OCI-LY1 (cell line): ENCODE measurements at regions not wholly inside any gene's neighbourhood (a gene's known extent, or its start where the extent isn't known, plus 50 kb on each side); places are given as distances from the start of the nearest gene placed in this dataset.

ENCODE experiments used
- H2AFZ ChIP-seq: fragments of 200-600 bp; sonication (generic), shearing (Covaris generic); 2 replicates; pipeline ENCODE4 v1.6.0; 2014; ENCODE audit warnings: antibody characterized with exemption, mild to moderate bottlenecking, low read length
- H3F3A ChIP-seq: fragments of 200-600 bp; sonication (generic), shearing (Covaris generic); 2 replicates; pipeline ENCODE4 v1.6.0; 2014; ENCODE audit warnings: mild to moderate bottlenecking, antibody characterized with exemption, low read length, moderate library complexity; ENCODE audit not compliant: insufficient read depth
- H3K27ac ChIP-seq: fragments of 200-600 bp; sonication (generic); 2 replicates; pipeline ENCODE4 v1.5.1; 2014; ENCODE audit warnings: low read length, mixed run types, mild to moderate bottlenecking, low read depth; ENCODE audit not compliant: poor library complexity, severe bottlenecking
- H3K27me3 ChIP-seq: fragments of 200-600 bp; sonication (generic); 2 replicates; pipeline ENCODE4 v1.6.0; 2014; ENCODE audit warnings: antibody characterized with exemption, mild to moderate bottlenecking, low read length, moderate library complexity; ENCODE audit not compliant: insufficient read depth
- H3K36me3 ChIP-seq: fragments of 200-600 bp; sonication (generic); 2 replicates; pipeline ENCODE4 v1.6.1; 2014; ENCODE audit warnings: mild to moderate bottlenecking, antibody characterized with exemption, low read length, moderate library complexity, mixed read lengths; ENCODE audit not compliant: insufficient read depth
- H3K4me1 ChIP-seq: fragments of 200-600 bp; sonication (generic); 2 replicates; pipeline ENCODE4 v1.5.1; 2014; ENCODE audit warnings: mild to moderate bottlenecking, low read length, moderate library complexity; ENCODE audit not compliant: insufficient read depth, severe bottlenecking
- H3K4me2 ChIP-seq: fragments of 200-600 bp; sonication (generic), shearing (Covaris generic); 2 replicates; pipeline ENCODE4 v1.6.1; 2014; ENCODE audit warnings: low read length
- H3K4me3 ChIP-seq: fragments of 200-600 bp; sonication (generic); 2 replicates; pipeline ENCODE4 v1.5.1; 2014; ENCODE audit warnings: low read length, low read depth, mild to moderate bottlenecking, mixed read lengths; ENCODE audit not compliant: poor library complexity, severe bottlenecking
- H3K79me2 ChIP-seq: fragments of 200-600 bp; shearing (Covaris generic); 2 replicates; pipeline ENCODE4 v1.6.1; 2016; ENCODE audit warnings: mixed run types, low read length, mixed read lengths; ENCODE audit not compliant: insufficient read depth
- H3K9ac ChIP-seq: fragments of 200-600 bp; sonication (generic), shearing (Covaris generic); 2 replicates; pipeline ENCODE4 v1.6.1; 2014; ENCODE audit warnings: mild to moderate bottlenecking, low read length, mixed read lengths
- H3K9me2 ChIP-seq: fragments of 200-600 bp; sonication (generic), shearing (Covaris generic); 2 replicates; pipeline ENCODE4 v1.6.1; 2014; ENCODE audit warnings: low read depth, mild to moderate bottlenecking, low read length, mixed read lengths
- H3K9me3 ChIP-seq: fragments of 200-600 bp; shearing (Covaris generic); 2 replicates; pipeline ENCODE4 v1.6.1; 2014; ENCODE audit warnings: low read length, mixed read lengths
- H4K20me1 ChIP-seq: fragments of 200-600 bp; sonication (generic), shearing (Covaris generic); 2 replicates; pipeline ENCODE4 v1.6.0; 2016; ENCODE audit warnings: mild to moderate bottlenecking, low read length; ENCODE audit not compliant: insufficient read depth
- CTCF ChIP-seq: fragments of 200-600 bp; sonication (generic), shearing (Covaris generic); IDR thresholded peaks from 2 replicates; pipeline ENCODE4 v1.5.1; 2017; ENCODE audit warnings: mild to moderate bottlenecking, antibody characterized with exemption, low read length, moderate library complexity, mixed read lengths
- EZH2 ChIP-seq: fragments of 200-600 bp; sonication (generic), shearing (Covaris generic); IDR thresholded peaks from 2 replicates; pipeline ENCODE4 v1.8.0; 2017; ENCODE audit warnings: borderline replicate concordance, mixed run types, mild to moderate bottlenecking, antibody characterized with exemption, low read length, moderate library complexity, mixed read lengths

- TF ChIP-seq EZH2 (no peak), CTCF (no peak)
- no peaks in the 10 kb centered on the region for H3K4me1 ChIP-seq
- H2AFZ ChIP-seq, result no peak overlapping the region
- no peaks in the 10 kb centered on the region for H3K27me3 ChIP-seq
- H3K27ac ChIP-seq, result no peak overlapping the region
- H3K4me2 ChIP-seq, result no peak overlapping the region
- no peaks in the 10 kb centered on the region for H4K20me1 ChIP-seq
- H3K9me3 ChIP-seq, result no peaks in the 10 kb centered on the region
- no peak overlapping the region for H3K9ac ChIP-seq
- H3F3A ChIP-seq, result no peaks in the 10 kb centered on the region
- H3K79me2 ChIP-seq, result no peaks in the 10 kb centered on the region
- no peaks in the 10 kb centered on the region for H3K9me2 ChIP-seq
- H3K36me3 ChIP-seq, result no peaks in the 10 kb centered on the region
- H3K4me3 ChIP-seq, result no peak overlapping the region
Measured at GRCh38 chr1:70811815-70812214, 235.8 kb downstream of the PTGER3 start.

- no peak overlapping the region for H3K4me2 ChIP-seq
- no peaks in the 10 kb centered on the region for H3K27me3 ChIP-seq
Measured at GRCh38 chr1:70812442-70813109, 235.0 kb downstream of the PTGER3 start.

GRCh38 chr1:70818401-70818800 lies 229.2 kb downstream of the PTGER3 start:
- no peaks in the 10 kb centered on the region for H3K36me3 ChIP-seq
- no peaks in the 10 kb centered on the region for H3K9me3 ChIP-seq
- no peak overlapping the region for H3K4me2 ChIP-seq
- no peak overlapping the region for H3K4me3 ChIP-seq
- H3K4me1 ChIP-seq, result no peaks in the 10 kb centered on the region
- H2AFZ ChIP-seq, result no peak overlapping the region
- TF ChIP-seq EZH2 (no peak), CTCF (no peak)
- no peak overlapping the region for H3K9ac ChIP-seq
- no peaks in the 10 kb centered on the region for H3F3A ChIP-seq
- H4K20me1 ChIP-seq, result no peaks in the 10 kb centered on the region
- H3K27ac ChIP-seq, result no peak overlapping the region
- H3K27me3 ChIP-seq, result no peaks in the 10 kb centered on the region
- no peaks in the 10 kb centered on the region for H3K79me2 ChIP-seq
- no peaks in the 10 kb centered on the region for H3K9me2 ChIP-seq

More at GRCh38 chr1:70812442-70813109, 235.0 kb downstream of the PTGER3 start:
- Histone ChIP-seq H3K27ac (no peak overlapping the region), H3K79me2 (no peaks in the 10 kb centered on the region), H3K36me3 (no peaks in the 10 kb centered on the region), H3K9ac (no peak overlapping the region), H3K9me2 (no peaks in the 10 kb centered on the region), H3K4me1 (no peaks in the 10 kb centered on the region), H3K9me3 (no peaks in the 10 kb centered on the region), H2AFZ (no peak overlapping the region), H4K20me1 (no peaks in the 10 kb centered on the region), H3K4me3 (no peak overlapping the region), H3F3A (no peaks in the 10 kb centered on the region)
- TF ChIP-seq CTCF (no peak), EZH2 (no peak)
